Trophoblast cell (in vitro differentiated cells and primary cell): ENCODE measurements at regions not wholly inside any gene's neighbourhood (a gene's known extent, or its start where the extent isn't known, plus 50 kb on each side); places are given as distances from the start of the nearest gene placed in this dataset.
"Not testable (repeated sequence)": the region's sequence is repeated elsewhere in the genome, so short reads cannot be mapped to it uniquely, and the experiment has no call there.

Experiments used
- DNase-seq, 2 donors: peaks; one replicate each; pipeline ENCODE4 v3.0.0-alpha.2; 2016
- H2AFZ ChIP-seq: 2 replicates; pipeline ENCODE4 v1.6.1; 2013; ENCODE audit warnings: low read length, moderate library complexity, mild to moderate bottlenecking; ENCODE audit not compliant: insufficient read depth, poor library complexity
- H2AK5ac ChIP-seq: 2 replicates; pipeline ENCODE4 v1.6.1; 2013; ENCODE audit warnings: mild to moderate bottlenecking, low read length
- H2BK120ac ChIP-seq: 2 replicates; pipeline ENCODE4 v1.6.1; 2013; ENCODE audit warnings: low read length, mild to moderate bottlenecking, moderate library complexity; ENCODE audit not compliant: insufficient read depth, poor library complexity
- H2BK12ac ChIP-seq: 2 replicates; pipeline ENCODE4 v1.6.1; 2013; ENCODE audit warnings: mild to moderate bottlenecking, low read length, moderate library complexity
- H2BK5ac ChIP-seq: 2 replicates; pipeline ENCODE4 v1.6.1; 2013; ENCODE audit warnings: low read length, low read depth, moderate library complexity, mild to moderate bottlenecking; ENCODE audit not compliant: poor library complexity
- H3K14ac ChIP-seq: 2 replicates; pipeline ENCODE4 v1.6.1; 2013; ENCODE audit warnings: mild to moderate bottlenecking, low read length
- H3K18ac ChIP-seq: 2 replicates; pipeline ENCODE4 v1.6.1; 2013; ENCODE audit warnings: mild to moderate bottlenecking, low read length
- H3K23ac ChIP-seq: 2 replicates; pipeline ENCODE4 v1.6.1; 2013; ENCODE audit warnings: low read length
- H3K27ac ChIP-seq: 2 replicates; pipeline ENCODE4 v1.5.1; 2013; ENCODE audit warnings: low read depth, mild to moderate bottlenecking, inconsistent platforms, low read length, moderate library complexity
- H3K27me3 ChIP-seq: 2 replicates; pipeline ENCODE4 v1.6.1; 2013; ENCODE audit warnings: inconsistent platforms, mild to moderate bottlenecking, low read length, moderate library complexity; ENCODE audit not compliant: insufficient read depth
- H3K36me3 ChIP-seq, 2 experiments: 1 replicate in 1 of 2; 2 replicates in 1 of 2; pipeline ENCODE4 v1.6.1; 2013; ENCODE audit warnings: low read length in 2 of 2, mild to moderate bottlenecking in 2 of 2, moderate library complexity in 1 of 2; ENCODE audit not compliant: insufficient read depth in 2 of 2, control insufficient read depth in 1 of 2
- H3K4ac ChIP-seq: 2 replicates; pipeline ENCODE4 v1.6.1; 2013; ENCODE audit warnings: low read depth, mild to moderate bottlenecking, low read length, moderate library complexity
- H3K4me1 ChIP-seq, 2 experiments: 1 replicate in 1 of 2; 2 replicates in 1 of 2; pipeline ENCODE4 v1.6.1; 2013; ENCODE audit warnings: low read length in 2 of 2, mild to moderate bottlenecking in 2 of 2, moderate library complexity in 1 of 2; ENCODE audit not compliant: insufficient read depth in 2 of 2, control insufficient read depth in 1 of 2
- H3K4me2 ChIP-seq: 2 replicates; pipeline ENCODE4 v1.6.1; 2013; ENCODE audit warnings: inconsistent platforms, mild to moderate bottlenecking, low read length, moderate library complexity
- H3K4me3 ChIP-seq: 2 replicates; pipeline ENCODE4 v1.5.1; 2013; ENCODE audit warnings: mild to moderate bottlenecking, low read depth, low read length, inconsistent platforms
- H3K79me1 ChIP-seq: one replicate; pipeline ENCODE4 v1.6.1; 2013; ENCODE audit warnings: low read length
- H3K79me2 ChIP-seq: 2 replicates; pipeline ENCODE4 v1.6.1; 2013; ENCODE audit warnings: low read length, mild to moderate bottlenecking; ENCODE audit not compliant: control insufficient read depth, insufficient read depth, poor library complexity
- H3K9ac ChIP-seq: 2 replicates; pipeline ENCODE4 v1.6.1; 2013; ENCODE audit warnings: mild to moderate bottlenecking, low read length
- H3K9me3 ChIP-seq: 2 replicates; pipeline ENCODE4 v1.6.1; 2013; ENCODE audit warnings: low read depth, mild to moderate bottlenecking, control low read depth, inconsistent platforms, low read length; ENCODE audit not compliant: insufficient read depth
- H4K12ac ChIP-seq: 2 replicates; pipeline ENCODE4 v1.6.1; 2013; ENCODE audit warnings: low read depth, mild to moderate bottlenecking, low read length, moderate library complexity
- H4K8ac ChIP-seq: 2 replicates; pipeline ENCODE4 v1.6.1; 2013; ENCODE audit warnings: low read depth, mild to moderate bottlenecking, low read length, moderate library complexity
- H4K91ac ChIP-seq: one replicate; pipeline ENCODE4 v1.6.1; 2013; ENCODE audit warnings: low read depth, mild to moderate bottlenecking, low read length, moderate library complexity
- WGBS: extraction: QIAGEN DNeasy Blood & Tissue Kit; methylation state at CpG from one replicate; pipeline ENCODE4 v1.1.7; 2013; ENCODE audit warnings: missing lambda C conversion rate; ENCODE audit not compliant: insufficient read length, insufficient coverage; ENCODE audit errors: extremely low coverage; 5-methylcytosine and 5-hydroxymethylcytosine counted together

GRCh38 chr6:109252261-109253041, 129.8 kb downstream of the CD164 start:
- H2AK5ac ChIP-seq: no peak overlapping the region
- H3K4ac ChIP-seq: no peak overlapping the region
- no peak overlapping the region for H3K4me3 ChIP-seq
- no peak overlapping the region for H3K4me2 ChIP-seq
- no peaks in the 10 kb centered on the region for H3K79me1 ChIP-seq
- no peaks in the 10 kb centered on the region for H3K36me3 ChIP-seq
- no peak overlapping the region for H4K91ac ChIP-seq
- no peaks in the 10 kb centered on the region for H3K27me3 ChIP-seq
- no peak overlapping the region for H3K23ac ChIP-seq
- H2BK120ac ChIP-seq: no peak overlapping the region
- H2AFZ ChIP-seq: no peak overlapping the region
- no peak overlapping the region for H4K12ac ChIP-seq
- whole genome bisulfite sequencing: no CpG with 5 or more reads among the region's 3 CpGs
- H3K18ac ChIP-seq: no peak overlapping the region
- H3K79me2 ChIP-seq: no peaks in the 10 kb centered on the region
- no peak overlapping the region for H2BK12ac ChIP-seq
- DNase-seq: peak in 1 of 2 donors; percentile 18
- H3K27ac ChIP-seq: no peak overlapping the region
- H3K14ac ChIP-seq: no peak overlapping the region
- H3K9ac ChIP-seq: no peak overlapping the region
- no peaks in the 10 kb centered on the region for H3K9me3 ChIP-seq
- H4K8ac ChIP-seq: no peak overlapping the region
- H2BK5ac ChIP-seq: no peak overlapping the region
- H3K4me1 ChIP-seq: no peaks in the 10 kb centered on the region

GRCh38 chr6:109251839-109252238, 130.4 kb downstream of the CD164 start:
- no peaks in the 10 kb centered on the region for H3K36me3 ChIP-seq
- no peak overlapping the region for H3K27ac ChIP-seq
- no peak for DNase-seq
- no peak overlapping the region for H3K4me3 ChIP-seq
- H3K9ac ChIP-seq: no peak overlapping the region
- H3K18ac ChIP-seq: no peak overlapping the region
- no peaks in the 10 kb centered on the region for H3K79me2 ChIP-seq
- no peak overlapping the region for H3K4ac ChIP-seq
- no peak overlapping the region for H3K4me2 ChIP-seq
- H2BK12ac ChIP-seq: no peak overlapping the region
- H3K27me3 ChIP-seq: no peaks in the 10 kb centered on the region
- no peaks in the 10 kb centered on the region for H3K79me1 ChIP-seq
- no peak overlapping the region for H2BK5ac ChIP-seq
- H4K12ac ChIP-seq: no peak overlapping the region
- H2AFZ ChIP-seq: no peak overlapping the region
- no peak overlapping the region for H4K8ac ChIP-seq
- H3K14ac ChIP-seq: no peak overlapping the region
- no peak overlapping the region for H2AK5ac ChIP-seq
- H3K9me3 ChIP-seq: no peaks in the 10 kb centered on the region
- H3K4me1 ChIP-seq: no peaks in the 10 kb centered on the region
- H4K91ac ChIP-seq: no peak overlapping the region
- no peak overlapping the region for H3K23ac ChIP-seq
- no peak overlapping the region for H2BK120ac ChIP-seq

- H3K4me1 ChIP-seq, H3K14ac ChIP-seq, H3K4me2 ChIP-seq, H3K9ac ChIP-seq, H3K79me1 ChIP-seq, H2AK5ac ChIP-seq, H4K8ac ChIP-seq, H2BK5ac ChIP-seq, H3K9me3 ChIP-seq, H3K36me3 ChIP-seq, H3K27ac ChIP-seq, H2BK12ac ChIP-seq, DNase-seq, H4K91ac ChIP-seq, H2AFZ ChIP-seq, H3K18ac ChIP-seq, H4K12ac ChIP-seq, H3K79me2 ChIP-seq, H3K23ac ChIP-seq, H3K27me3 ChIP-seq, H3K4ac ChIP-seq, H3K4me3 ChIP-seq, H2BK120ac ChIP-seq: not testable (repeated sequence)
- no CpG with 5 or more reads among the region's 32 CpGs for WGBS
These were observed 131.6 kb downstream of the CD164 start for GRCh38 chr6:109250544-109251156.

- Histone ChIP-seq H3K18ac (no peak overlapping the region), H2BK12ac (no peak overlapping the region), H3K79me2 (no peaks in the 10 kb centered on the region), H4K8ac (no peak overlapping the region), H2BK5ac (no peak overlapping the region), H2AK5ac (no peak overlapping the region), H3K36me3 (no peaks in the 10 kb centered on the region), H3K23ac (no peak overlapping the region), H4K91ac (no peak overlapping the region), H3K79me1 (no peaks in the 10 kb centered on the region), H2BK120ac (no peak overlapping the region), H3K4me1 (no peaks in the 10 kb centered on the region), H2AFZ (no peak overlapping the region), H4K12ac (no peak overlapping the region), H3K27ac (no peak overlapping the region), H3K4me2 (no peak overlapping the region), H3K9me3 (no peaks in the 10 kb centered on the region), H3K9ac (no peak overlapping the region), H3K4me3 (no peak overlapping the region), H3K14ac (no peak overlapping the region), H3K27me3 (no peaks in the 10 kb centered on the region), H3K4ac (no peak overlapping the region)
- no CpG with 5 or more reads among the region's 7 CpGs for WGBS
- DNase-seq: no peak
These were observed 138.1 kb downstream of the CD164 start for GRCh38 chr6:109243863-109244825.
